ENCODE measurements at regions not wholly inside any gene's neighbourhood (a gene's known extent, or its start where the extent isn't known, plus 50 kb on each side); places are given as distances from the start of the nearest gene placed in this dataset.

GRCh38 chr3:30505866-30506520 is 100.4 kb upstream of the TGFBR2 start:
- TF ChIP-seq CTCF (IDR thresholded peaks at IDR 0.05): no peak

GRCh38 chr3:30508339-30508738 is 98.1 kb upstream of the TGFBR2 start:
- H3K9me3 ChIP-seq: no peaks in the 10 kb centered on the region
- no peak for TF ChIP-seq CTCF (IDR thresholded peaks at IDR 0.05)
- no peaks in the 10 kb centered on the region for H3K27me3 ChIP-seq
- no peak overlapping the region for H3K4me3 ChIP-seq (ENCODE audit: low read depth in 1 of 2, low read length in 1 of 2)
- H3K4me1 ChIP-seq (ENCODE audit: control insufficient read depth in 1 of 2, insufficient read depth in 1 of 2, low read depth in 1 of 2, low read length in 1 of 2): peaks cover 11 to 14% of the 10 kb centered on the region in 2 experiments
- no peaks in the 10 kb centered on the region for H3K36me3 ChIP-seq
- no peak overlapping the region for H3K27ac ChIP-seq

More at GRCh38 chr3:30505866-30506520, 100.4 kb upstream of the TGFBR2 start:
- Histone ChIP-seq H3K4me3 (ENCODE audit: low read depth in 1 of 2, low read length in 1 of 2) (no peak overlapping the region), H3K9me3 (no peaks in the 10 kb centered on the region), H3K4me1 (ENCODE audit: control insufficient read depth in 1 of 2, insufficient read depth in 1 of 2, low read depth in 1 of 2, low read length in 1 of 2) (peaks cover 3 to 5% of the 10 kb centered on the region in 2 experiments), H3K36me3 (no peaks in the 10 kb centered on the region), H3K27ac (no peak overlapping the region), H3K27me3 (no peaks in the 10 kb centered on the region)

GRCh38 chr3:30510596-30510995 is 95.8 kb upstream of the TGFBR2 start:
- H3K4me3 ChIP-seq (ENCODE audit: low read depth in 1 of 2, low read length in 1 of 2): no peak overlapping the region
- H3K9me3 ChIP-seq: no peaks in the 10 kb centered on the region
- H3K36me3 ChIP-seq: no peaks in the 10 kb centered on the region
- TF ChIP-seq CTCF (IDR thresholded peaks at IDR 0.05): no peak
- H3K4me1 ChIP-seq (ENCODE audit: control insufficient read depth in 1 of 2, insufficient read depth in 1 of 2, low read depth in 1 of 2, low read length in 1 of 2): peaks cover 11 to 14% of the 10 kb centered on the region in 2 experiments
- no peaks in the 10 kb centered on the region for H3K27me3 ChIP-seq
- no peak overlapping the region for H3K27ac ChIP-seq

- TF ChIP-seq CTCF (IDR thresholded peaks at IDR 0.05): no peak
- Histone ChIP-seq H3K27me3 (no peaks in the 10 kb centered on the region), H3K4me3 (ENCODE audit: low read depth in 1 of 2, low read length in 1 of 2) (no peak overlapping the region), H3K4me1 (ENCODE audit: control insufficient read depth in 1 of 2, insufficient read depth in 1 of 2, low read depth in 1 of 2, low read length in 1 of 2) (peaks cover 11 to 14% of the 10 kb centered on the region in 2 experiments), H3K9me3 (no peaks in the 10 kb centered on the region), H3K36me3 (no peaks in the 10 kb centered on the region), H3K27ac (peak overlapping the region; percentile 64)
Observed at GRCh38 chr3:30511524-30512251, 94.7 kb upstream of the TGFBR2 start.

- H3K36me3 ChIP-seq: no peaks in the 10 kb centered on the region
- H3K9me3 ChIP-seq: no peaks in the 10 kb centered on the region
- no peak overlapping the region for H3K4me3 ChIP-seq (ENCODE audit: low read depth in 1 of 2, low read length in 1 of 2)
- peaks cover 11 to 14% of the 10 kb centered on the region in 2 experiments for H3K4me1 ChIP-seq (ENCODE audit: control insufficient read depth in 1 of 2, insufficient read depth in 1 of 2, low read depth in 1 of 2, low read length in 1 of 2)
- no peaks in the 10 kb centered on the region for H3K27me3 ChIP-seq
- no peak for TF ChIP-seq CTCF (IDR thresholded peaks at IDR 0.05)
- no peak overlapping the region for H3K27ac ChIP-seq
Observed at GRCh38 chr3:30512576-30512975, 93.8 kb upstream of the TGFBR2 start.
